ENCODE measurements at regions not wholly inside any gene's neighbourhood (a gene's known extent, or its start where the extent isn't known, plus 50 kb on each side); places are given as distances from the start of the nearest gene placed in this dataset.

GRCh38 chr9:99509900-99510535, 287.9 kb downstream of the SEC61B start:
- in situ Hi-C loops (cut with HindIII; ENCODE audit: extremely low pct_ligation_motif_present, low pct_unique_long_range_greater_than_20kb): no loop called here
- Histone ChIP-seq H3K4me3 (replicated peaks in 1 of 3; ENCODE audit: insufficient read depth in 1 of 3, low read depth in 2 of 3, low read length in 3 of 3) (no peak overlapping the region), H3K4me2 (ENCODE audit: low read depth, low read length) (no peak overlapping the region), H3K79me2 (ENCODE audit: insufficient read depth, low read length) (no peaks in the 10 kb centered on the region), H3K9ac (ENCODE audit: insufficient read depth, low read depth, low read length) (no peak overlapping the region), H3K27ac (ENCODE audit: extremely low read length, insufficient read depth, low read length) (no peak overlapping the region), H4K20me1 (ENCODE audit: insufficient read depth, low read length) (no peaks in the 10 kb centered on the region), H3K4me1 (ENCODE audit: insufficient read depth, low read length) (no peaks in the 10 kb centered on the region), H2AFZ (ENCODE audit: low read length) (no peak overlapping the region), H3K27me3 (ENCODE audit: control insufficient read depth in 1 of 2, insufficient read depth in 2 of 2, low read length in 2 of 2) (no peaks in the 10 kb centered on the region), H3K9me3 (ENCODE audit: low read length) (no peaks in the 10 kb centered on the region), H3K36me3 (replicated peaks in 1 of 2; ENCODE audit: control insufficient read depth in 1 of 2, insufficient read depth in 2 of 2, low read length in 2 of 2) (no peaks in the 10 kb centered on the region)
- BruUV-seq (replicated peaks): no TSS peak
- CTCF ChIA-PET (ENCODE audit: low intra/inter-chr PET ratio, low total read pairs): no interaction called here
- TF ChIP-seq DDIT3 (CRISPR knock-in tag; IDR thresholded peaks at IDR 0.05) (no peak), ZNF740 (CRISPR knock-in tag; IDR thresholded peaks at IDR 0.05) (no peak), JUN (CRISPR knock-in tag; IDR thresholded peaks at IDR 0.05) (no peak), MNT (IDR thresholded peaks at IDR 0.05) (no peak), GABPB1 (CRISPR knock-in tag; IDR thresholded peaks at IDR 0.05) (no peak), ZNF33A (CRISPR knock-in tag; IDR thresholded peaks at IDR 0.05; ENCODE audit: borderline replicate concordance) (no peak), KLF13 (CRISPR knock-in tag; IDR thresholded peaks at IDR 0.05) (no peak), ZHX2 (IDR thresholded peaks at IDR 0.05; ENCODE audit: low read depth) (no peak), ZHX2 (CRISPR knock-in tag; IDR thresholded peaks at IDR 0.05; ENCODE audit: borderline replicate concordance) (no peak), TCF7 (IDR thresholded peaks at IDR 0.05; ENCODE audit: low read depth) (no peak), NR2F6 (IDR thresholded peaks at IDR 0.05) (no peak), NR2F6 (CRISPR knock-in tag; IDR thresholded peaks at IDR 0.05) (no peak), ZNF75D (CRISPR knock-in tag; IDR thresholded peaks at IDR 0.05; ENCODE audit: borderline replicate concordance) (no peak), GATA4 (IDR thresholded peaks at IDR 0.05; ENCODE audit: borderline replicate concordance, low read depth) (no peak), MIXL1 (CRISPR knock-in tag; IDR thresholded peaks at IDR 0.05) (no peak), FOSL1 (CRISPR knock-in tag; IDR thresholded peaks at IDR 0.05; ENCODE audit: borderline replicate concordance) (no peak)
- FAIRE-seq (no peak), DNase-seq (ENCODE audit: low spot score) (no peak), ATAC-seq (no peak)
- POLR2A ChIA-PET: no interaction called here
- intact Hi-C loops (cut with micrococcal nuclease; ENCODE audit: unreplicated experiment): no loop called here
- 0% methylated on average over 4 of the region's 4 CpGs for WGBS (ENCODE audit: low lambda C conversion rate)
